Left forelimb (tissue), 1 donor: ENCODE measurements at regions not wholly inside any gene's neighbourhood (a gene's known extent, or its start where the extent isn't known, plus 50 kb on each side); places are given as distances from the start of the nearest gene placed in this dataset.
A peak's percentile ranks its signal among the peaks of the same experiment; 100 is the strongest.

Experiments used
- DNase-seq: peaks from one replicate; pipeline ENCODE4 v3.0.0-alpha.2; 2018; ENCODE audit warnings: low spot score

DNA sequence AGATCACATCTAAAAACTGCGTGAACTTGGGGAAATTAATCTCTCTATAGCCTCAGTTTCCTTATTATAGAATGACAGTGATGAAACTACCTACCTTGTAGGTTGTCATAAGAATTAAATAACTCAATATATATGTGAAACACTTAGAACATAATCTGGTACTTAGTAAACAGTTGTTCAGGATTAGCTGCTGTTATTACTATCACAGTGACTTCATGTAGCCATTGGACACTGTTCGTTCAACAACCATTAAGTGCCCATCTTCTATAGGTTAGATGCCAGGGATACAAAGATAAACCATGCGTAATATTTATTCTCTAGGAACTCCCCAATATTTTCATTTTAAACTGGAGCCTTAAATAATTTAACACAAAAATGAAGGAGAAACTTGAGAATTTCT is 329.0 kb upstream of the PROK2 start:
- DNase-seq: no peak

DNA sequence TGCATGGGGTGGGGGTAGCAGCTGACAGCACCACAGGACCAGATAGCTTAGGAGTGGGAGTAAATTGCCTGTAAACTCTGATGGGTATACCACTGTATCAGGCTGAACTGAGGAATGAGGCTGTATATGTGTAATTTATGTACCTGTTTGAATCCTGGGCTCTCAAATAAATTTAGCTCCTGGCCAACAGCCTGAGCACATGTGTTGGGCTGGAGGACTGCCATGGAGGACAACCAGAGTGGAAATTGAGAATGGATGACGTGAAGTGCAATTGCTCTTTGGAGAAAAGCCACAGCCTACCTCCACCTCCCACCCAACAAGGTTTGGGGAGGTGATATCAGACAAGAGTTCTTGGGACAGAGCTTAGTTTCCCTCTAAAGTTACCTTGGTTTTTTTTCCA is 328.6 kb upstream of the PROK2 start:
- DNase-seq: no peak

DNA sequence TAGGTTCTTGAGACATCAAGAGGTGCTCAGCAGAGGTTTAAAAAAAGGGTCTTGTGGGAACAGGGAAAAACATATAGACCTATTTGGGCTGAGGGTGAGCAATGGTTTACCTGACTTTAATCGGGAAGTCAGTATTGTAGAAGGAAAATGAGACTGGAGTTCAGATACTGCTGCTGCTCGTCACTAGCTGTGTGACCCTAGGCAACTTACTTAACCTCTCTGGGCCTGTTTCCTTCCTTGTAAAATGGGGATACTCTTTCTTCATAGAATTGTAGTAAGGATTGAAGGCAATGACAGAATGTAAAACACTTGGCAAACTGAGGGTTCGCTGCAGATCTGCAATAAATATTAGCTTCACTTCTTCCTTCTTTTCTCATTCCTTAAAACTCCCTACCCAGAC is 327.5 kb upstream of the PROK2 start:
- no peak for DNase-seq

DNA sequence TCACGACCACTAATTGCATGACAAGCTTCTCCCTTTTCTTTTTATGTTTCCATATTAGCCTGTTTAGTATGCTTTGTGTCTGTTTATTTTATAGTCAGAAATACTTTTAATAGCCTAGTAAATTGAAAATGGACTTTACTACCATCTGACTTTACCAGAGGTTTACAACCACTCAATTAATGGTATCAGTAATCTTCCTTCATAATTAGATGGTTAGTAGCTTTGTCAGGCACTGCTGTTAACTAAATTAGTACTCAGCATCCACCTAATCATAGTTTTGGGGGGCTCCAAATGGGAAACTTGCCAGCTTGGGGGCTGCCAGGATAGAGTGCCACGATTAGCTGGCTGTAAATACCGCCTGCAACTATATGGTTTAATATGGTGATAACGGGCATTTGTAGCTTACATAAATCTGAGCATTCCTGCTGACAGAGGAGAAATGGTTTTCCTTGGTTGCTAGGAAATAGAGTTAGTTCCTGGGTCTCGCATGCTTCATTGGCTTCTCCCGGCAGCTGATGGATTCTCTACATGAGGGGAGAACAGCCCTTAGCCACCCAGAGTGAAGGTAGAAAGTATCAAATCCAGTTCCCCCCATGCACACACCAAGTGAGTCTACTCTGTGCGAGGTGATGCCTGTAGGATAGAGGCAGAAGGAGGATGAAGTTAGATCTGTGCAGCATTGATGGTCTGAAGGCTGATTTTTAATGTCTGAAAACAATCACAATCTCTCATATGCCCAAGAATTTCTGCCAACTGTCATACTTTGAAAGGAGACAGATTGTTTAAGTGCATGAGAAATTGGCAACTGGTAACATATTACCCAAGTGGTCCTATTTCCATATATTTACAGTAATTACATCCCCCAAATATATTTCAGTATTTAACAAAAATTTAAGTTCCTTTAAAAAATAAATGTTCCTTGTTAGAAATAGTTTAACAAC is 326.6 kb upstream of the PROK2 start:
- DNase-seq: no peak

DNA sequence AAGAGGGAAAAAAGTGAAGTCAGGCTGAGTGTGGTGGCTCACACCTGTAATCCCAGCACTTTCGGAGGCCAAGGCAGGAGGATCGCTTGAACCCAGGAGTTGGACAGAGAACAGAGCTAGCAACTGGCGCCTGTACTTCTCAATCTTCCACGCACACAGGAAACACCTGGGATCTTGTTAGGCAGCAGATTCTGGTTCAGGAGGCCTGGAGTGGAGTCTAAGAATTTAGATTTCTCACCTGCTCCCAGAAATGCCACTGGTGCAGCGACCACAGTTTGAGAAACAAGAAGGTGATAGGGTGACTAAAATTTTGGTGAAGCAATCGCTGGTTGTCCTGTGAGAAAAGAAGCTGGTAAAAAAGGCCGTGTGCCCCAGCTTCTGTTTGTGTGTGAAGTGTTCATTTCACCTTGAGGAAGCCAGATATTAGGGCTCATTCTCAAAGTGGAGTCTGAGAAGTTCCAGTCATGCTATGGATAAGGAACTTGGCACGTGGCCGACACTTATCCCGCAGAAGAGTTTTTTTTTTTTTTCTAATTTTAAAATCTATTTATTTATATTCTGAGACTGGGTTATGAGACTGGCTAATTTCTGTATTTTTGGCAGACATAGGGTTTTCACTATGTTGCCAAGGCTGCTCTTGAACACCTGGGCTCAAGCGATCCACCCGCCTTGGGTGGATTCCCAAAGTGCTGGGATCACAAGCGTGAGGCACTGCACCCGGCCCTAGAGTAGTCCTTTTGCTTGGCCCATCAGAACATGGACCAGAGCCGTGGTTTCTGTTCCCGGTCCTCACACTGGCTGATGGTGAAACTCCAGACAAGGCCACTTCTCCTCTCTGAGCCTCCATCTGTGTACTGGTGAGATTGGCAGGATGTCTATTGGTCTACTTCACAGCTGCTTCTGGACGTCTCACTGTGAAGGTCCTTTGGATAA is 324.6 kb upstream of the PROK2 start:
- no peak for DNase-seq

DNA sequence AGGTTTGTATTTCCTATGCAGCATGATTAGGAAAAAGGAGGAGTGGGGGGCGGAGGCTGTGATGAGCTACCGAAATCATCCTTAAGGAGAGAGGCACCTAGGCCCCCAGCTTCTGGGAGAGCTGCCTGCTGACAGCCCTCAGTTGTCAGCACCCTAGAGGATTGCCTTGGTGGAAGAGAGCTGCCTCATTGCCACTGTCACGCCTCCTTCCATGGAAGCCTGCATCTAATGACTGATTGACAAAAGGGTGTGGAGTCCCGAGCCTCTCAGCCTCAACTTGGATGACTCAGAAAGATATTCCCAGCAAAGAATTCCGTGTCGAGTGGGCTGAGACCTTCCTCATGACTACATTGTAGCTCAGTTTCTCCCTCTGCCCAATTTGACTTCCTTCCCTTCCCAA is 320.4 kb upstream of the PROK2 start:
- no peak for DNase-seq

DNA sequence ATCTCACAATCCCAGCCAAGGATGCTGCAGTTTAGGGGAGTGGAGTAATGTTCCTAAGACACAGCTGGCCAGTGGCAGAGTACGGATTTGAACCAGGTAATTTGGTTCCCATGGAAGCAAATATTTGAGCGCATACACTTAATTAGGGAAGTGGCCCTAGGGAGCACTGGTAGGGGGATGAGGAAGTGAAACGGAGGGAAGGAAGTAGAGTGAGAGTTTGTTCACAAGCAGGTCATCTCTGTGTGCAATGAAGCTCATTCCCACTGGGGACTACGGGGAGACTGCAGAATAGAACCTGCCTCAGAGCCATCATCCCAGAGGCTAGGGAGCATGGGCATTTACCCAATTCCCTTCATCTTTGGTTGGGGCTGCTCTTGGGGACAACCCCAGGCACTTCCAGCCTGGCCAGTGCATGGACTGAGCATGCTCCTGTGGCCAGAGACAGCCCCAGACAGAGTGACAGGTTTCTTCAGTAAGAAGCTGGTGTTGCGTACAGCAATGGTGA is 317.2 kb upstream of the PROK2 start:
- no peak for DNase-seq

DNA sequence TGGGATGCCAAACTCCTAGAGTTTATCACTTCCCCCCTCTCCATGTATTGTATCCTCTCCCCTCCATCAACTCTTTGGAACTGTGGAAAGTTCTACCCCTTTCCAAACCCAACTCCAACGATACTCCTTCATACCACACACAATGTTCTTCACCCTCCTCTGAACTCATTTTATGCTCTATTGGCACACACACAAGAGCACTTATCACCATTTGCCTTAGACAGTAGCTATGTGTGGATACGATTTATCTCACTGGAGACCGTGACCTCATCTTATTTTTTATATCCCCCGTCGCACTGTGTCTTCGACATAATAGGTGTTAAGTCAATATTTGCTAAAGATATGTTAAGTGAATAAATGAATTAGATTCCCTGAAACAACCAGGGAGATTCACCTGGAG is 316.5 kb upstream of the PROK2 start:
- DNase-seq: no peak

DNA sequence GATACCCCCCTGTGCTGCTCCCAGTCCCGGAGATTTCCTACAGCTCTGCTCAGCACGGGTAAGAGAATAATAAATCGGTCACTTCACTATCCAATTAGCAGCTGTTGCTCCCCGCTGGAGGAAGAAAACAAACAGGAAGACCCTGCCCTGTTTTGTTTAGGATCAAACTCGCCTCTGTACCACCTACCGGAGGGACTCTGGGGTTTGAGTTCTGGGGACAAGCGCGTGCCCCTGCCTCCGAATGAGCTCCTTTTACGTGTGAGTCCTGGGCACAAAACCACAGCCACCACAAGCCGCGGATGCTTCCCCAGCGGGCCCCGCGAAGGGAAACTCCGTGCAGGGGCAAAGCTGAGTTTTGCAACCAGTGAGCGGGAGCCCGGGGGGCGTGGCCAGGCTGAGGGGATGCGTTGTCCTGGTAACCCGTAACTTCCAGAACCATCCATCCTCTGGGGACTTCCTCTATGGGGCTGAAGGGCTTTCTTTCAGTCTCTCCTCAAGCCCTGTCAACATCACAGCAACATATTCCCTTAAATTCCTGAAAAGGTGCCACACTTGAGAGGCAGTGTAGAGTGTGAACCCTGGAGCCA is 315.7 kb upstream of the PROK2 start:
- DNase-seq: peak; percentile 88

DNA sequence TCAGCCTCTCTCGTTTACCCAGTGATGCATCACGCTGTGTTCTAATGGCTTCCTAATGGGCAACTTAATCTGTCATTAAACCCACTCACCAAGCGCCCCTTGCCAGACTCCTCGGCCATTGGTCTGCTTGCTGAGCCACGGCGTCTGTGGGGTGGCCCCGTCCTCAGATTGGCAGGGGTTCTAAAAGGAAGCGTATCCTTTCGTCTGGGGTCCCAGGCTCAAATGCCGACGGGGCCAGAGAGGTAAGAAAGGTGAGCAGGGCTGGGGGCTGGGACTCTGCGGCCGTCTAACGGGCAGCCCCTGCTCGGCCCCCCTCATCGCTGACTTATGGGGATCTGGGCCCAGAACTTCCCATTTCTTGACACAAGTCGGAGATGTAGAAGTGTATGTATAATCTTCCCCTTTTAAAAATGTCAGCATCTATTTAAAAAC is 315.1 kb upstream of the PROK2 start:
- DNase-seq: no peak

DNA sequence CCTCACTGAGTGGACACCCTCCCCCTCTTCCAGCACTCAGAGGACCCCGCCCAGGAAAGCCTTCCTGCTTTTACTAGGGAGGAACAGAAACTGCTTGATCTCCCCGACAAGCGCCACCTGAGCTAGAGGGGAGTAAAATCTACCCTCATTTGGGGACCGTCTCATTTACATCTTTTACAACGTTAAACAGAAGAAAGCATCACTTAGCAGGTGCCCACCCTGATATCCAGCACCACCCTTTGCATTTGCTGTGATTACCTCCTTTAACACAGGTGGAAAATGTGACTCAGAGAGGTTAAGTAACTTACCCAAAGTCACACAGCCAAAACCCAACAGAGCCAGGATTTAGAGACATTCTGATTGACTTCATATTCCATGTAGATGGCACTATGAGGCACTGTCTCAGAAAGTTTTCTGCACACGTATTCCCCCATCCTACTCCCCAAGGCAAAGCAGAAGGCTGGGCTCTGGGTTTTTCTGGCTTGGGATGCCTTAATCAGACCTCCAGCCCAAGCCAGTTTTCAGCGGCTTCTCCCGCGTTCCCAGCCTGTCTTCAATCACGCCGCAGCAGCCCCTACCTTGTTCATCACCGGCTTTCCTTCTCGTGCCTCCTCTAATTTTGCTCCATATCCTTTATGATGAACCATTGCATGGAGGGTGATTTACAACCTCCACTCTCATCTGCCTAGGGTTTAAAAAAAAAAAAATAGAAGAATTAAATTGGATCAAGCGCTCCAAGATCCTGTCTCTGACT is 314.6 kb upstream of the PROK2 start:
- DNase-seq: no peak

DNA sequence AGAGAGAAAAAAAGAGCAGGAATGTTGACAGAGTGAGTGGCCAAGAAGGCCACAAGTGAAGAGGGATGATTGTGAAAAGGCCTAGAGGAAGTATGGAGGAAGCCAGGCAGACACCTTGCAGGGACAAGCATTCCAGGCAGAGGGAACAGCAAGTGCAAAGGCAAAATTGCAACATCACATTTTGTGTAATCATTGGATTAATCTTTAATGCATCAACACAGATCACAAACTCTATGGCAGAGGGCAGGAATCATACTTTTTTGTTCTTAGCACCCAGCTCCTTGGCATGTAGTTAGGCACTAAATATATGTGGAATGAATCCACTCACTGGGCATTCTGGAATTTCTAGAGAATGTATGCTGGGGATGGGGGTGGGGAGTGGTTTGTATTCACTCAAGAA is 312.1 kb upstream of the PROK2 start:
- DNase-seq: no peak

DNA sequence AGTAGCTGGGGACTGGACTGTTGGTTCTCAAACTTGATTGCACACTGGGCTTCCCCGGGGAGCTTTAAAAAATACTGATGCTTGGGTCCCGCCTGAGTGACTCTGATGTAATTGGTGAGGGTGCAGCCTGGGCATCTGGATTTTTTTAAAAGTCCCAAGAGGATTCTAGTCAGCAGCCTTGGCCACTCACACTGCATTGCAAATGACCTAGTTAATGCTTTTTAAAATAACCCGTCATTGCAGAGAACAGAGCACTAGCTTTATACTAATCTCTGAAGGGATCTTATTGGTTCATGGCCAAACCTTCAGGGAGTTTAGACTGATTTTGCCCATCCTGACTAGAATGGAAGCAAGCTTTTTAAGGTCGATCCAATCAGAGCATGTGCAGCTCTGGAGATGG is 310.6 kb upstream of the PROK2 start:
- DNase-seq: no peak

DNA sequence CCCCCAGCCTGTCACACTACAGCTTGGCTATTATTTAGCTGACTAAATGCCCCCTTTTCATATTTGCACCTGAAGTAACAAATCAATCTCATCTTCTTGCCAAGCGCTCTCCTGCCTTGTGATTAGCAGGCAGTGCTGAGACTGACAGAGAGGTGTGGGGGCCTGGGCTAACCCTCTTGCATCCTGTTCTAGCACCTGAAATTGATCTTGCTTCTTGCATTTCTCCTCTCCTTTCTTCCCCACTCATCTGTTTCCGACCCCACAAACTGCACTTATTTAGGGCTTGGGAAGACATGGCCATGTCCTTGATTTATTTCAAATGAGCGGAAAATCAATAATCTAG is 309.0 kb upstream of the PROK2 start:
- no peak for DNase-seq

DNA sequence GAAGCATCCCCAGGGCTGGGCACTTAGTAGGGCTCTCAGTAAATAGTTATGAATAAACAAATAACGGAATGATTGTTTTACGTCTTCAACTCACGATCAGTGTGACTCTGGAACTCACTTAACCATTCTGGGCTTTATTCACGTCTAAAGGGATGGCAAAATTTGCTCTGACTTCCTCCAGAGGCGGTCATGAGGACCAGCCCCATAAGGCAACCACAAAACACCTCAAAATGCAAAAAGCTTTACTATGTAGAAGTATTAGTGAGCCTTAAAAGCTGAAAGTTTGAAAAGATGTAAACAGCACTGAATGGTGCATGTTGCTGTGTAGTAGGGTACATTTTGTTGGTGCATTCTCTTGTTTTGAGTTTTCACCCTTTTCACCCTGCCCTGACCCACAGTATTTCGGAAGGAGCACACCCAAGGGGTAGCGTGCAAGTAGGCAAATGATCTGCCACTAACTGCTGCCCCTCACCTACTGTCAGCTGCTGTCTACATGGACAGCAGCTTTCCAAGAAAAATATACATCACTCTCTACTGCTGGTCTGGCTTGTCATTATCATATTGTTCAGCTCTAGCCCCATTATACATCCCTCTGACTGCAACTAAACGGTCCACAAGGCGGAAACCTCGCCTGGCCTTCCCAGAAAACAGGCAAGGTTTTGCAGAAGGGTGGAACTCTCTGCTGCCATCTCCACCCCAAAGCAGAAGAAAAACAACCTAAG is 308.5 kb upstream of the PROK2 start:
- no peak for DNase-seq

DNA sequence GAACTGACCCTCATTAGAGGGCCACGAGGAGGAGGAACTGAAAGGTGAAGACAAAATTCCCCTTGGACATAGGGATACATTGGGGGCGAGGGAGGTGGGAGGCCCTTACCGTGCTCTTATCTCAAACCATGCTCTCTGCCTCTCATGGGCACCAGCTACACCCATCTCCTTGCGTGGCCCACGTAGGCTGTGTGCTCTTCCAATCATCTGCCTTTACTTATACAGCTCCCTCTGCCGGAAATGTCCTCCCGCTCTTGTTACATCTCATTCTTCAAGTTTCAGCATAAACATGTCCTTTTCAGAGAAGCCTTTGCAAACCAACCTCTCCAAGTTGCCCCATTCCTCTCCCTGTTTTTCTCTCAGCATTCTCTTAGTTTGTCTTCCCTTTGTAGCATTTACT is 307.8 kb upstream of the PROK2 start:
- DNase-seq: no peak

DNA sequence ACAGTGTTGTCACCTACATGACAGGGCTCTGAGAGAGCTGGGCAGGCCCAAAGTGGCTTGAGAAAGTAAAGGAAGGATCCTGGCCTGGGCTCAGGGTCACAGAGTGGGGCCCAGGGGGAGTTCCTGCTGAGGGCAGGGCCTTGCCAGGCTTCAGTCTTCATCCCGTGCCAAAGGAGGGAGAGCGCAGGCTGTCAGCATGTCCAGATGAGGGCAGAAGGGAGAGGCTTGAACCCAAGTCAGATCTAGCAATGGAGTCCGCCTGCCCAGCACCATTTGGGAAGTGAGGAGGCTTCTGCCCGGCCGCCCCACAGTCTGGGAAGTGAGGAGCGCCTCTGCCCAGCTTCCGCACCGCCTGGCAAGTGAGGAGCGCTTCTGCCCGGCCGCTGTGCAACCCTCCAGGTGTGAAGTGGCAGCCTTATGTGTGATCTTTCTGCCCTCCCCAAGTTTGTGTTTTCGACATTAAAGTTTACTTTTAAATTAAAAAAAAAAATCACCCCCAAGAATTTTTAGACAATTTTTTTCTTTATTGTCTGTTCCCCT is 303.6 kb upstream of the PROK2 start:
- no peak for DNase-seq

DNA sequence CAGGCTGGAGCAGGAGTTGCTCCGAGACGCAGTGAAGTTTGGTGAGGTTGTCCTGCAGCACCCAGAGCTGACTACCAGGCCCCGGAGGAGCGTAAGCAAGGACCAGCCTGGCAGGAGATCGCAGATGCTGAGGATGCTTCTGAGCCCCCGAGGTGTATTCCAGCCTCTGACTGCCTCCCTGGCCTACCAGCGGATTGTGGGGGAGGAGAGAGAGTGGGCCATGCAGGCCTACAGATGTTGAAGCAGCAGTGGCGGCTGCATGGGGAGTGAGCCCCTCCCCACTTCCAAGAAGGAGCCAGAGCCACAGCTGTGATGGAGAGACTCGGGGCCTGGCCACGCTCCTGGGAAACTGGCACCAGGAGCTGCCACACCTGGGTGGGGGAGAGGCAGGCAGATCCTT is 302.5 kb upstream of the PROK2 start:
- no peak for DNase-seq

DNA sequence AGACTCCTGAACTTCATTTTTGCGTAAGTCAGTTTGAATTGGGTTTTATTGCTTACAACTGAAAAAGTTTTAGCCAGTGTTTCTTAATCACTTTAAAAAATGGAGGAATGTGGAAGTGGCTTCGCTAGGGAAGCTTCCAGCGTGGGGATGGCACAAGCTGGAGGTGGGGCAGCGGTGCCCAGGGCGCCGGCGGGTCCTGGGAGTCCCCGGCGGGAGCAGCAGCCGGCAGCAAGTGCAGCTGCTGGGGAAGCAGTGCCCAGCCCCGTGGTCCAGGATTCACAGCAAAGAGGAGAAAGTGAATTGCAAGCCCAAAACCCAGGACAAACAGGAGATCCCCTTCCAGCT is 301.8 kb upstream of the PROK2 start:
- DNase-seq: no peak

DNA sequence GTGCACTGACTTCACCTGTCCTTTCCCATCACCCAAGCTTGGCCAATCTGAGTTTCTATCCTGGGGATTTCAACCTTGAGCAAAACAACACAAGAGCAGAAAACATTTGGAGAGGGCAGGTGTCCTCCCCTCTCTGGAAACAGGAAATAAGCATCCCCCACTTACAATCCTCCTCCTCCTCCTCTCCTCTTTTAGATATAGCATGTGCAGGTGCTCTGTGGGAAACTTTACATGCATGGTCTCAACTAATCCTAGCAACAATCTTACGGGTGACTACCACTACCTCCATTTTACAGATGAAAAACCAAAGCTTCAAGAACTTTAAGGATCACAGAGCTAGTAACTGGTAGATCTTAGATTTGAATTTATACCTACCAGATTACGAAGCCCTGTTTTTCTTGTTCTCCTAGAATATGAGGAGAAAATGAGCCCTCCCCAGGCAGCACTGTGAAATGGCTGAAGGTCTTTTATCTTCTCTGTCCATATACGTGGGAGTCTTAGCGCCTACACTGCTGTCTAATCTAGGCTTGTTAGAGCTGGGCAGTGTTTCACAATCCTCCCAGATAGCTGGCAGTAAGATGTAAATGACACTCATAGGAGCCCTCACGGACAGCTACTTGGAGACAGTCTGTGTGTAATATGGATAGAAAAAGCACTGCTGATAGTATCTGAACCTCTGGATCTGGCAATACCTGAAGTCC is 301.2 kb upstream of the PROK2 start:
- no peak for DNase-seq
